HepG2 (cell line): ENCODE measurements at regions not wholly inside any gene's neighbourhood (a gene's known extent, or its start where the extent isn't known, plus 50 kb on each side); places are given as distances from the start of the nearest gene placed in this dataset.

Experiments
- ATAC-seq: fragments of 200-7000 bp; cut with Tn5 transposase; 3 replicates; pipeline ENCODE4 v1.9.1; 2020; ENCODE audit warnings: mild to moderate bottlenecking, moderate library complexity
- BruUV-seq: library from RNA; stranded (reverse); fragments of 400-500 nt; replicated peaks from 2 replicates; lab custom pipeline; 2021; lab: Mats Ljungman, UMichigan
- CTCF ChIA-PET: fragments of 300-600 bp; formaldehyde crosslinking; extraction: SDS; loops from one replicate; lab custom pipeline; 2021; ENCODE audit warnings: low total read pairs, inconsistent platforms, low intra/inter-chr PET ratio; lab: Yijun Ruan, JAX
- POLR2A ChIA-PET: fragments of 350-600 bp; sonication (Branson Sonifier 250); formaldehyde crosslinking; loops from one replicate; lab custom pipeline; 2020; ENCODE audit warnings: antibody characterized with exemption, inconsistent platforms; lab: Yijun Ruan, JAX
- DNase-seq: peaks from one replicate; pipeline ENCODE4 v3.0.0-alpha.2; 2015; ENCODE audit warnings: low spot score
- FAIRE-seq: peaks from 3 replicates; lab custom pipeline; 2011; peaks lifted over from hg19 to GRCh38; lab: Jason Lieb, UNC
- H2AFZ ChIP-seq: one replicate; pipeline ENCODE4 v1.6.1; 2011; ENCODE audit warnings: low read length, inconsistent platforms
- H3K27ac ChIP-seq: fragments of 300-600 bp; 3 replicates; pipeline ENCODE4 v1.8.0; 2011; ENCODE audit warnings: mixed run types, mild to moderate bottlenecking, mixed read lengths, low read length, inconsistent platforms; ENCODE audit not compliant: insufficient read depth; ENCODE audit errors: extremely low read length
- H3K27me3 ChIP-seq, 2 experiments: fragments of 200-600 bp in 1 of 2; 2 replicates in 1 of 2; 3 replicates in 1 of 2; pipeline versions ENCODE4 v1.6.0 to v1.8.0; 2011; ENCODE audit warnings: low read length in 2 of 2, mild to moderate bottlenecking in 2 of 2, moderate library complexity in 2 of 2, inconsistent platforms in 1 of 2; ENCODE audit not compliant: insufficient read depth in 2 of 2, control insufficient read depth in 1 of 2
- H3K36me3 ChIP-seq, 2 experiments: fragments of 200-600 bp in 1 of 2; replicated peaks in 1 of 2; 2 replicates in 1 of 2; 3 replicates in 1 of 2; pipeline versions ENCODE4 v1.5.1 to v1.8.0; 2011; ENCODE audit warnings: low read length in 2 of 2, inconsistent platforms in 1 of 2; ENCODE audit not compliant: insufficient read depth in 2 of 2, control insufficient read depth in 1 of 2
- H3K4me1 ChIP-seq: 2 replicates; pipeline ENCODE4 v1.5.1; 2012; ENCODE audit warnings: low read length, inconsistent platforms; ENCODE audit not compliant: insufficient read depth
- H3K4me2 ChIP-seq: 2 replicates; pipeline ENCODE4 v1.6.0; 2011; ENCODE audit warnings: low read depth, low read length, inconsistent platforms
- H3K4me3 ChIP-seq, 3 experiments: fragments of 200-600 bp in 1 of 3; sonication (generic), shearing (Covaris generic) in 1 of 3; replicated peaks in 1 of 3; 2 replicates each; pipeline ENCODE4 v1.5.1; 2011 to 2016; ENCODE audit warnings: low read length in 3 of 3, inconsistent platforms in 2 of 3, low read depth in 2 of 3, mild to moderate bottlenecking in 2 of 3, control low read depth in 1 of 3, mixed read lengths in 1 of 3; ENCODE audit not compliant: insufficient read depth in 1 of 3
- H3K79me2 ChIP-seq: one replicate; pipeline ENCODE4 v1.6.1; 2011; ENCODE audit warnings: low read length, inconsistent platforms; ENCODE audit not compliant: insufficient read depth
- H3K9ac ChIP-seq: 2 replicates; pipeline ENCODE4 v1.6.0; 2011; ENCODE audit warnings: mild to moderate bottlenecking, low read depth, low read length, inconsistent platforms; ENCODE audit not compliant: insufficient read depth
- H3K9me3 ChIP-seq: 2 replicates; pipeline ENCODE4 v1.5.1; 2012; ENCODE audit warnings: mild to moderate bottlenecking, low read length
- H4K20me1 ChIP-seq: 2 replicates; pipeline ENCODE4 v1.6.0; 2011; ENCODE audit warnings: inconsistent platforms, mild to moderate bottlenecking, low read length, moderate library complexity; ENCODE audit not compliant: insufficient read depth
- CREM ChIP-seq, 2 experiments: sonication (generic) in 1 of 2; formaldehyde crosslinking in 1 of 2; IDR thresholded peaks; 2 replicates each; pipeline versions ENCODE4 v1.4.0 to v1.6.1; 2016 to 2020; ENCODE audit warnings: antibody characterized with exemption in 1 of 2, mild to moderate bottlenecking in 1 of 2, missing genetic modification reagents in 1 of 2
- DMAP1 ChIP-seq: IDR thresholded peaks from 2 replicates; pipeline ENCODE4 v1.6.1; 2016
- HMGA1 ChIP-seq: sonication (generic); formaldehyde crosslinking; conservative IDR thresholded peaks from 2 replicates; pipeline ENCODE4 v1.4.0; 2020; ENCODE audit warnings: missing genetic modification reagents
- KLF13 ChIP-seq: sonication (generic); formaldehyde crosslinking; IDR thresholded peaks from 2 replicates; pipeline ENCODE4 v1.4.0; 2020; ENCODE audit warnings: mild to moderate bottlenecking, missing genetic modification reagents
- MED13 ChIP-seq: sonication (generic); formaldehyde crosslinking; IDR thresholded peaks from 2 replicates; pipeline ENCODE4 v1.5.0; 2020; ENCODE audit warnings: missing genetic modification reagents
- NCOA1 ChIP-seq: sonication (generic); formaldehyde crosslinking; IDR thresholded peaks from 2 replicates; pipeline ENCODE4 v1.9.0; 2021; ENCODE audit warnings: missing genetic modification reagents
- NFE2L1 ChIP-seq: sonication (generic); formaldehyde crosslinking; IDR thresholded peaks from 2 replicates; pipeline ENCODE4 v1.4.0; 2020; ENCODE audit warnings: missing genetic modification reagents, mild to moderate bottlenecking, borderline replicate concordance
- SMAD9 ChIP-seq: sonication (generic); formaldehyde crosslinking; IDR thresholded peaks from 2 replicates; pipeline ENCODE4 v1.5.1; 2020; ENCODE audit warnings: mild to moderate bottlenecking, missing genetic modification reagents
- SPEN ChIP-seq: sonication (generic); formaldehyde crosslinking; IDR thresholded peaks from 2 replicates; pipeline ENCODE4 v1.5.1; 2020; ENCODE audit warnings: low read depth, mild to moderate bottlenecking, missing genetic modification reagents
- ZFAT ChIP-seq: sonication (generic); formaldehyde crosslinking; conservative IDR thresholded peaks from 2 replicates; pipeline ENCODE4 v1.8.1; 2023; ENCODE audit warnings: missing genetic modification reagents, inconsistent platforms
- WGBS: methylation state at CpG from one replicate; pipeline ENCODE4 v1.1.6; 2017; ENCODE audit warnings: low lambda C conversion rate; 5-methylcytosine and 5-hydroxymethylcytosine counted together
- in situ Hi-C: cut with HindIII; loops from 2 replicates; pipeline ENCODE4 v1.10.0; 2017; ENCODE audit warnings: low pct_unique_long_range_greater_than_20kb; ENCODE audit not compliant: extremely low pct_ligation_motif_present
- intact Hi-C: fragments of 100-400 bp; cut with micrococcal nuclease; formaldehyde crosslinking; loops from one replicate; pipeline ENCODE4 v1.10.0; 2022; ENCODE audit not compliant: unreplicated experiment
- TF ChIP-seq, protein P1 (sequence below): sonication (generic); formaldehyde crosslinking; IDR thresholded peaks from 2 replicates; pipeline ENCODE4 v1.9.0; 2021; ENCODE audit warnings: missing genetic modification reagents, mild to moderate bottlenecking, borderline replicate concordance
- TF ChIP-seq, protein P2 (sequence below): sonication (generic); formaldehyde crosslinking; IDR thresholded peaks from 2 replicates; pipeline ENCODE4 v1.4.0; 2020; ENCODE audit warnings: missing genetic modification reagents, mild to moderate bottlenecking, borderline replicate concordance
- TF ChIP-seq, protein P3 (sequence below): IDR thresholded peaks from 2 replicates; pipeline ENCODE4 v1.6.1; 2018; ENCODE audit warnings: missing genetic modification reagents, mild to moderate bottlenecking, missing compliant biosample characterization
- TF ChIP-seq, protein P4 (sequence below): sonication (generic); formaldehyde crosslinking; IDR thresholded peaks from 2 replicates; pipeline ENCODE4 v1.4.0; 2020; ENCODE audit warnings: missing genetic modification reagents
- TF ChIP-seq, protein P5 (sequence below), 2 experiments: sonication (generic) in 1 of 2; formaldehyde crosslinking in 1 of 2; IDR thresholded peaks; 2 replicates each; pipeline versions ENCODE4 v1.4.0 to v1.6.1; 2016 to 2020; ENCODE audit warnings: borderline replicate concordance in 1 of 2, low read depth in 1 of 2, mild to moderate bottlenecking in 1 of 2, missing genetic modification reagents in 1 of 2

DNA sequence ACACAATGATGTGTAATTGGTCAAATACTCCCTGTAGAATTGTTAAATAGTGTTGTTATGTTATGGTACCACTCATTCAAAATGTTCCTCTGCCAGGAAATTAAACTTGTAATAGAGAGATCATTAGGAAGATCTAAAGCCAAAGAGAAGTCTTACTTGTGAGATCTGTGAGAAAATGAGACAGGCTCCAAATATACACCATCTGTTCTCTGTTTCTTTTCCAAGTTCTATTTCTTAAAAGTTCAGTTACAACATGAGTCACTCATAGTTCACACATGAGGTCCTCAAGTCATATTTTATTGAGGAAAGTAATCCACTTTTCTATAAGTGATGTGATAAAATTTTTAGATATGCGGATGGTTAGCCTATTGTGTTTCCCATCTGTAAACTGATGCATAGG, 1038.1 kb upstream of the PRR20A start (continued):
- TF ChIP-seq, protein P1, sequence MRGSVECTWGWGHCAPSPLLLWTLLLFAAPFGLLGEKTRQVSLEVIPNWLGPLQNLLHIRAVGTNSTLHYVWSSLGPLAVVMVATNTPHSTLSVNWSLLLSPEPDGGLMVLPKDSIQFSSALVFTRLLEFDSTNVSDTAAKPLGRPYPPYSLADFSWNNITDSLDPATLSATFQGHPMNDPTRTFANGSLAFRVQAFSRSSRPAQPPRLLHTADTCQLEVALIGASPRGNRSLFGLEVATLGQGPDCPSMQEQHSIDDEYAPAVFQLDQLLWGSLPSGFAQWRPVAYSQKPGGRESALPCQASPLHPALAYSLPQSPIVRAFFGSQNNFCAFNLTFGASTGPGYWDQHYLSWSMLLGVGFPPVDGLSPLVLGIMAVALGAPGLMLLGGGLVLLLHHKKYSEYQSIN (CRISPR knock-in tag) = no peak
- TF ChIP-seq HMGA1 (CRISPR knock-in tag) = no peak
- no peak for TF ChIP-seq CREM (IDR thresholded peaks at IDR 0.05)
- TF ChIP-seq CREM (CRISPR knock-in tag; IDR thresholded peaks at IDR 0.05) = no peak
- no peak for TF ChIP-seq SPEN (CRISPR knock-in tag)
- no peak for TF ChIP-seq NCOA1 (CRISPR knock-in tag)
- TF ChIP-seq NFE2L1 (CRISPR knock-in tag) = no peak
- TF ChIP-seq SMAD9 = no peak
- TF ChIP-seq ZFAT (CRISPR knock-in tag) = no peak
- TF ChIP-seq DMAP1 (CRISPR knock-in tag) = no peak
- TF ChIP-seq, protein P2, sequence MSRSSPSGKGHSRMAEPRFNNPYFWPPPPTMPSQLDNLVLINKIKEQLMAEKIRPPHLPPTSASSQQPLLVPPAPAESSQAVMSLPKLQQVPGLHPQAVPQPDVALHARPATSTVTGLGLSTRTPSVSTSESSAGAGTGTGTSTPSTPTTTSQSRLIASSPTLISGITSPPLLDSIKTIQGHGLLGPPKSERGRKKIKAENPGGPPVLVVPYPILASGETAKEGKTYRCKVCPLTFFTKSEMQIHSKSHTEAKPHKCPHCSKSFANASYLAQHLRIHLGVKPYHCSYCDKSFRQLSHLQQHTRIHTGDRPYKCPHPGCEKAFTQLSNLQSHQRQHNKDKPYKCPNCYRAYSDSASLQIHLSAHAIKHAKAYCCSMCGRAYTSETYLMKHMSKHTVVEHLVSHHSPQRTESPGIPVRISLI (CRISPR knock-in tag) = no peak

DNA sequence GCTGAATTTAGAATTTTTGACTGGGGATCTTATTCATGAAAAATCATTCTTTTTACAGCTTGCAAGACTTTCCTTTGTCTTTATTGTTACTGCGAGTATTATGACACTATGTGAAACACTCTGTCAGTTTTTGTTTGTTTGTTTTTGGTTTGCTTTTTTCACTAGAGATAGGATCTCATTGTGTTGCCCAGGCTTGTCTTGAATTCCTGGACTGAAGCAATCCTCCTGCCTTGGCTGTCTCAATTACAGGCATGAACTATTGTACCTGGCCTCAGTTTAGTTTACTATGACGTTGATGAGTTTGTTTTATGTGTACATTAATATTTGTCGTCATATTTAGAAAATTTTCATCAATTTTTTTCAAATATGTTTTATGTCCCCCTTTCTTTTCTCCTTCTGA, 1030.0 kb upstream of the PRR20A start:
- Histone ChIP-seq H3K79me2 (no peaks in the 10 kb centered on the region), H3K4me2 (no peak overlapping the region), H3K4me3 (no peak overlapping the region), H3K27ac (no peak overlapping the region), H3K9ac (no peak overlapping the region), H2AFZ (no peak overlapping the region), H3K4me1 (no peaks in the 10 kb centered on the region), H3K36me3 (no peaks in the 10 kb centered on the region), H4K20me1 (no peaks in the 10 kb centered on the region), H3K9me3 (peaks cover 28% of the 10 kb centered on the region), H3K27me3 (no peaks in the 10 kb centered on the region)
- FAIRE-seq (no peak), DNase-seq (no peak), ATAC-seq (no peak)
- in situ Hi-C loops (no loop called here), intact Hi-C loops (no loop called here)
- no TSS peak for BruUV-seq
- CTCF ChIA-PET = no interaction called here
- POLR2A ChIA-PET = no interaction called here
- WGBS = 0% methylated on average over 3 of the region's 3 CpGs
- TF ChIP-seq, protein P3, sequence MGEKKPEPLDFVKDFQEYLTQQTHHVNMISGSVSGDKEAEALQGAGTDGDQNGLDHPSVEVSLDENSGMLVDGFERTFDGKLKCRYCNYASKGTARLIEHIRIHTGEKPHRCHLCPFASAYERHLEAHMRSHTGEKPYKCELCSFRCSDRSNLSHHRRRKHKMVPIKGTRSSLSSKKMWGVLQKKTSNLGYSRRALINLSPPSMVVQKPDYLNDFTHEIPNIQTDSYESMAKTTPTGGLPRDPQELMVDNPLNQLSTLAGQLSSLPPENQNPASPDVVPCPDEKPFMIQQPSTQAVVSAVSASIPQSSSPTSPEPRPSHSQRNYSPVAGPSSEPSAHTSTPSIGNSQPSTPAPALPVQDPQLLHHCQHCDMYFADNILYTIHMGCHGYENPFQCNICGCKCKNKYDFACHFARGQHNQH (CRISPR knock-in tag) = no peak
- no peak for TF ChIP-seq MED13 (CRISPR knock-in tag)
- TF ChIP-seq, protein P4, sequence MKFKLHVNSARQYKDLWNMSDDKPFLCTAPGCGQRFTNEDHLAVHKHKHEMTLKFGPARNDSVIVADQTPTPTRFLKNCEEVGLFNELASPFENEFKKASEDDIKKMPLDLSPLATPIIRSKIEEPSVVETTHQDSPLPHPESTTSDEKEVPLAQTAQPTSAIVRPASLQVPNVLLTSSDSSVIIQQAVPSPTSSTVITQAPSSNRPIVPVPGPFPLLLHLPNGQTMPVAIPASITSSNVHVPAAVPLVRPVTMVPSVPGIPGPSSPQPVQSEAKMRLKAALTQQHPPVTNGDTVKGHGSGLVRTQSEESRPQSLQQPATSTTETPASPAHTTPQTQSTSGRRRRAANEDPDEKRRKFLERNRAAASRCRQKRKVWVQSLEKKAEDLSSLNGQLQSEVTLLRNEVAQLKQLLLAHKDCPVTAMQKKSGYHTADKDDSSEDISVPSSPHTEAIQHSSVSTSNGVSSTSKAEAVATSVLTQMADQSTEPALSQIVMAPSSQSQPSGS (CRISPR knock-in tag) = no peak
- TF ChIP-seq KLF13 (CRISPR knock-in tag) = no peak
- TF ChIP-seq, protein P5, sequence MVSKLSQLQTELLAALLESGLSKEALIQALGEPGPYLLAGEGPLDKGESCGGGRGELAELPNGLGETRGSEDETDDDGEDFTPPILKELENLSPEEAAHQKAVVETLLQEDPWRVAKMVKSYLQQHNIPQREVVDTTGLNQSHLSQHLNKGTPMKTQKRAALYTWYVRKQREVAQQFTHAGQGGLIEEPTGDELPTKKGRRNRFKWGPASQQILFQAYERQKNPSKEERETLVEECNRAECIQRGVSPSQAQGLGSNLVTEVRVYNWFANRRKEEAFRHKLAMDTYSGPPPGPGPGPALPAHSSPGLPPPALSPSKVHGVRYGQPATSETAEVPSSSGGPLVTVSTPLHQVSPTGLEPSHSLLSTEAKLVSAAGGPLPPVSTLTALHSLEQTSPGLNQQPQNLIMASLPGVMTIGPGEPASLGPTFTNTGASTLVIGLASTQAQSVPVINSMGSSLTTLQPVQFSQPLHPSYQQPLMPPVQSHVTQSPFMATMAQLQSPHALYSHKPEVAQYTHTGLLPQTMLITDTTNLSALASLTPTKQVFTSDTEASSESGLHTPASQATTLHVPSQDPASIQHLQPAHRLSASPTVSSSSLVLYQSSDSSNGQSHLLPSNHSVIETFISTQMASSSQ (IDR thresholded peaks at IDR 0.05; ENCODE audit: low read depth) = no peak
- TF ChIP-seq, protein P5 (CRISPR knock-in tag; IDR thresholded peaks at IDR 0.05; ENCODE audit: borderline replicate concordance) = no peak
